H9 (cell line): ENCODE measurements at regions not wholly inside any gene's neighbourhood (a gene's known extent, or its start where the extent isn't known, plus 50 kb on each side); places are given as distances from the start of the nearest gene placed in this dataset.

ENCODE experiments used
- DNase-seq: peaks from one replicate; pipeline ENCODE4 v3.0.0-alpha.2; 2017
- H2AFZ ChIP-seq: one replicate; pipeline ENCODE4 v1.6.1; 2013; ENCODE audit warnings: mild to moderate bottlenecking, low read length, control low read depth, moderate library complexity
- H2AK5ac ChIP-seq: 2 replicates; pipeline ENCODE4 v1.6.1; 2013; ENCODE audit warnings: low read length, control low read depth, mixed read lengths; ENCODE audit not compliant: insufficient read length
- H2BK120ac ChIP-seq: one replicate; pipeline ENCODE4 v1.6.1; 2013; ENCODE audit warnings: low read depth, mild to moderate bottlenecking, low read length, control low read depth, inconsistent platforms; ENCODE audit not compliant: poor library complexity, severe bottlenecking
- H2BK12ac ChIP-seq: 2 replicates; pipeline ENCODE4 v1.6.1; 2013; ENCODE audit warnings: low read length, control low read depth, mixed read lengths, low read depth; ENCODE audit not compliant: insufficient read length
- H2BK15ac ChIP-seq: 2 replicates; pipeline ENCODE4 v1.6.1; 2013; ENCODE audit warnings: low read depth, low read length, control low read depth
- H2BK20ac ChIP-seq: one replicate; pipeline ENCODE4 v1.6.1; 2013; ENCODE audit warnings: low read depth, mild to moderate bottlenecking, low read length, control low read depth, inconsistent platforms; ENCODE audit not compliant: poor library complexity, severe bottlenecking
- H2BK5ac ChIP-seq: 2 replicates; pipeline ENCODE4 v1.6.1; 2013; ENCODE audit warnings: low read length, control low read depth, mixed read lengths; ENCODE audit not compliant: insufficient read length
- H3K14ac ChIP-seq: 2 replicates; pipeline ENCODE4 v1.6.1; 2013; ENCODE audit warnings: low read length, control low read depth; ENCODE audit not compliant: insufficient read depth
- H3K18ac ChIP-seq: 2 replicates; pipeline ENCODE4 v1.6.1; 2013; ENCODE audit warnings: low read depth, mild to moderate bottlenecking, mixed read lengths, low read length, control low read depth; ENCODE audit not compliant: insufficient read length
- H3K23ac ChIP-seq: 2 replicates; pipeline ENCODE4 v1.6.1; 2013; ENCODE audit warnings: low read length, control low read depth, mixed read lengths, low read depth; ENCODE audit not compliant: insufficient read length
- H3K23me2 ChIP-seq: 2 replicates; pipeline ENCODE4 v1.6.1; 2013; ENCODE audit warnings: low read depth, mild to moderate bottlenecking, mixed read lengths, low read length, control low read depth; ENCODE audit not compliant: insufficient read length, poor library complexity, severe bottlenecking
- H3K27ac ChIP-seq: 2 replicates; pipeline ENCODE4 v1.5.1; 2013; ENCODE audit warnings: low read length, control low read depth, mixed read lengths, low read depth; ENCODE audit not compliant: insufficient read length
- H3K27me3 ChIP-seq: 2 replicates; pipeline ENCODE4 v1.6.1; 2013; ENCODE audit warnings: low read length, control low read depth, inconsistent platforms; ENCODE audit not compliant: insufficient read depth
- H3K4ac ChIP-seq: 2 replicates; pipeline ENCODE4 v1.6.1; 2013; ENCODE audit warnings: low read depth, mild to moderate bottlenecking, control low read depth, inconsistent platforms, low read length, moderate library complexity
- H3K4me1 ChIP-seq: 2 replicates; pipeline ENCODE4 v1.6.1; 2013; ENCODE audit warnings: low read length, control low read depth, inconsistent platforms; ENCODE audit not compliant: insufficient read depth
- H3K4me2 ChIP-seq: 2 replicates; pipeline ENCODE4 v1.6.1; 2013; ENCODE audit warnings: low read length, control low read depth, mixed read lengths; ENCODE audit not compliant: insufficient read length, insufficient read depth
- H3K56ac ChIP-seq: 2 replicates; pipeline ENCODE4 v1.6.1; 2013; ENCODE audit warnings: low read depth, mild to moderate bottlenecking, mixed read lengths, low read length, control low read depth; ENCODE audit not compliant: insufficient read length
- H3K79me1 ChIP-seq: 2 replicates; pipeline ENCODE4 v1.6.1; 2013; ENCODE audit warnings: low read depth, mild to moderate bottlenecking, moderate library complexity, low read length, control low read depth, inconsistent platforms; ENCODE audit not compliant: insufficient read depth, poor library complexity, severe bottlenecking
- H3K79me2 ChIP-seq: 2 replicates; pipeline ENCODE4 v1.6.1; 2013; ENCODE audit warnings: low read length, control low read depth, inconsistent platforms; ENCODE audit not compliant: insufficient read depth
- H3K9ac ChIP-seq: 2 replicates; pipeline ENCODE4 v1.6.1; 2013; ENCODE audit warnings: low read length, control low read depth, mixed read lengths; ENCODE audit not compliant: insufficient read length; ENCODE audit errors: extremely low read depth
- H3K9me3 ChIP-seq: one replicate; pipeline ENCODE4 v1.6.1; 2013; ENCODE audit warnings: low read depth, low read length, inconsistent platforms; ENCODE audit not compliant: control insufficient read depth
- H3T11ph ChIP-seq: one replicate; pipeline ENCODE4 v1.6.1; 2013; ENCODE audit warnings: mild to moderate bottlenecking, low read length, control low read depth, inconsistent platforms
- H4K20me1 ChIP-seq: one replicate; pipeline ENCODE4 v1.6.1; 2013; ENCODE audit not compliant: control insufficient read depth, insufficient read length, insufficient read depth
- H4K5ac ChIP-seq: 2 replicates; pipeline ENCODE4 v1.6.1; 2013; ENCODE audit warnings: low read depth, mild to moderate bottlenecking, mixed read lengths, low read length, control low read depth; ENCODE audit not compliant: insufficient read length
- H4K8ac ChIP-seq: replicated peaks from 2 replicates; pipeline ENCODE4 v1.6.1; 2013; ENCODE audit warnings: low read length, control low read depth, mixed read lengths, low read depth; ENCODE audit not compliant: insufficient read length
- H4K91ac ChIP-seq: 2 replicates; pipeline ENCODE4 v1.6.1; 2013; ENCODE audit warnings: low read depth, mild to moderate bottlenecking, moderate library complexity, mixed read lengths, low read length, control low read depth; ENCODE audit not compliant: insufficient read length
- H3K27ac Mint-ChIP-seq, 3 experiments: 2 replicates in 2 of 3; 3 replicates in 1 of 3; pipeline ENCODE4 v1.8.0; 2020 to 2021; ENCODE audit warnings: mixed read lengths in 3 of 3, mild to moderate bottlenecking in 1 of 3, moderate library complexity in 1 of 3
- H3K27me3 Mint-ChIP-seq: 2 replicates; pipeline ENCODE4 v1.8.0; 2021; ENCODE audit warnings: low read depth, mild to moderate bottlenecking, moderate library complexity, mixed read lengths
- H3K36me3 Mint-ChIP-seq, 3 experiments: 2 replicates in 2 of 3; 3 replicates in 1 of 3; pipeline ENCODE4 v1.8.0; 2020 to 2021; ENCODE audit warnings: low read depth in 3 of 3, mixed read lengths in 3 of 3; ENCODE audit not compliant: insufficient read depth in 1 of 3
- H3K4me1 Mint-ChIP-seq, 2 experiments: 2 replicates each; pipeline ENCODE4 v1.8.0; 2020; ENCODE audit warnings: mixed read lengths in 2 of 2
- H3K4me3 Mint-ChIP-seq, 2 experiments: 2 replicates in 1 of 2; 3 replicates in 1 of 2; pipeline ENCODE4 v1.8.0; 2020 to 2021; ENCODE audit warnings: mild to moderate bottlenecking in 2 of 2, mixed read lengths in 2 of 2, moderate library complexity in 1 of 2
- H3K9me3 Mint-ChIP-seq, 2 experiments: 2 replicates in 1 of 2; 3 replicates in 1 of 2; pipeline ENCODE4 v1.8.0; 2020; ENCODE audit warnings: mild to moderate bottlenecking in 2 of 2, mixed read lengths in 2 of 2, moderate library complexity in 1 of 2
- WGBS: extraction: QIAGEN DNeasy Blood & Tissue Kit; methylation state at CpG from one replicate; pipeline ENCODE4 v1.1.7; 2013; ENCODE audit warnings: missing lambda C conversion rate, low lambda C conversion rate, mixed read lengths; ENCODE audit not compliant: insufficient read length; ENCODE audit errors: extremely low coverage; 5-methylcytosine and 5-hydroxymethylcytosine counted together
- TF ChIP-seq, protein P1 (sequence below): fragments of 200-600 bp; sonication (generic); conservative IDR thresholded peaks from 3 replicates; pipeline ENCODE4 v1.8.0; 2021; ENCODE audit warnings: antibody characterized with exemption, mild to moderate bottlenecking

- Histone ChIP-seq H3K18ac (no peak overlapping the region), H2BK15ac (no peak overlapping the region), H4K91ac (no peak overlapping the region), H3K14ac (no peak overlapping the region), H4K5ac (no peak overlapping the region), H3K27ac (no peak overlapping the region), H3K9ac (no peak overlapping the region), H3K4me1 (no peaks in the 10 kb centered on the region), H4K8ac (no peak overlapping the region), H3K23ac (no peak overlapping the region), H3K4me2 (no peak overlapping the region), H3T11ph (no peak overlapping the region), H4K20me1 (no peaks in the 10 kb centered on the region), H2BK120ac (no peak overlapping the region), H2AFZ (no peak overlapping the region), H3K23me2 (no peaks in the 10 kb centered on the region), H3K79me2 (no peaks in the 10 kb centered on the region), H3K27me3 (no peaks in the 10 kb centered on the region), H2BK12ac (no peak overlapping the region), H3K4ac (no peak overlapping the region), H2BK5ac (no peak overlapping the region), H2BK20ac (no peak overlapping the region), H3K9me3 (no peaks in the 10 kb centered on the region), H2AK5ac (no peak overlapping the region), H3K79me1 (no peaks in the 10 kb centered on the region), H3K56ac (no peak overlapping the region)
- Mint-ChIP-seq H3K27ac (no peak overlapping the region), H3K36me3 (no peaks in the 10 kb centered on the region), H3K4me1 (no peaks in the 10 kb centered on the region), H3K9me3 (peaks cover 0 to 2% of the 10 kb centered on the region in 2 experiments; a peak in 2 of 5 replicates), H3K4me3 (no peak overlapping the region), H3K27me3 (no peaks in the 10 kb centered on the region)
- TF ChIP-seq, protein P1, sequence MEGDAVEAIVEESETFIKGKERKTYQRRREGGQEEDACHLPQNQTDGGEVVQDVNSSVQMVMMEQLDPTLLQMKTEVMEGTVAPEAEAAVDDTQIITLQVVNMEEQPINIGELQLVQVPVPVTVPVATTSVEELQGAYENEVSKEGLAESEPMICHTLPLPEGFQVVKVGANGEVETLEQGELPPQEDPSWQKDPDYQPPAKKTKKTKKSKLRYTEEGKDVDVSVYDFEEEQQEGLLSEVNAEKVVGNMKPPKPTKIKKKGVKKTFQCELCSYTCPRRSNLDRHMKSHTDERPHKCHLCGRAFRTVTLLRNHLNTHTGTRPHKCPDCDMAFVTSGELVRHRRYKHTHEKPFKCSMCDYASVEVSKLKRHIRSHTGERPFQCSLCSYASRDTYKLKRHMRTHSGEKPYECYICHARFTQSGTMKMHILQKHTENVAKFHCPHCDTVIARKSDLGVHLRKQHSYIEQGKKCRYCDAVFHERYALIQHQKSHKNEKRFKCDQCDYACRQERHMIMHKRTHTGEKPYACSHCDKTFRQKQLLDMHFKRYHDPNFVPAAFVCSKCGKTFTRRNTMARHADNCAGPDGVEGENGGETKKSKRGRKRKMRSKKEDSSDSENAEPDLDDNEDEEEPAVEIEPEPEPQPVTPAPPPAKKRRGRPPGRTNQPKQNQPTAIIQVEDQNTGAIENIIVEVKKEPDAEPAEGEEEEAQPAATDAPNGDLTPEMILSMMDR: no peak
- WGBS: no CpG with 5 or more reads among the region's 3 CpGs
- no peak for DNase-seq
These were observed 860.5 kb downstream of the DHX35 start for GRCh38 chr20:39822667-39823066.
